GM12878 (cell line): ENCODE measurements at regions not wholly inside any gene's neighbourhood (a gene's known extent, or its start where the extent isn't known, plus 50 kb on each side); places are given as distances from the start of the nearest gene placed in this dataset.

Experiments
- CTCF ChIP-seq, 3 experiments: IDR thresholded peaks in 2 of 3; conservative IDR thresholded peaks in 1 of 3; 2 replicates each; pipeline ENCODE4 v1.5.1; 2011; ENCODE audit warnings: low read depth in 3 of 3, low read length in 3 of 3, mild to moderate bottlenecking in 3 of 3, control low read depth in 2 of 3, moderate library complexity in 2 of 3, inconsistent platforms in 1 of 3, mixed read lengths in 1 of 3; ENCODE audit not compliant: control insufficient read depth in 2 of 3, insufficient read depth in 1 of 3; ENCODE audit errors: extremely low read depth in 1 of 3
- EGR1 ChIP-seq, 2 experiments: IDR thresholded peaks; 1 replicate in 1 of 2; 2 replicates in 1 of 2; pipeline ENCODE4 v1.6.1; 2011 to 2012; ENCODE audit warnings: low read depth in 2 of 2, low read length in 2 of 2, borderline replicate concordance in 1 of 2, mild to moderate bottlenecking in 1 of 2, moderate library complexity in 1 of 2
- FOS ChIP-seq: IDR thresholded peaks from 3 replicates; pipeline ENCODE4 v1.6.1; 2011; ENCODE audit warnings: borderline replicate concordance; ENCODE audit not compliant: insufficient read length; ENCODE audit errors: extremely low read depth
- MTA2 ChIP-seq: fragments of 450-650 bp; IDR thresholded peaks from 2 replicates; pipeline ENCODE4 v1.6.1; 2016; ENCODE audit warnings: low read depth, mild to moderate bottlenecking, moderate library complexity
- NBN ChIP-seq: fragments of 450-650 bp; IDR thresholded peaks from 2 replicates; pipeline ENCODE4 v1.6.1; 2016
- POLR2A ChIP-seq: IDR thresholded peaks from 2 replicates; pipeline ENCODE4 v1.6.1; 2011; ENCODE audit warnings: low read depth, mild to moderate bottlenecking, low read length
- TCF12 ChIP-seq: IDR thresholded peaks from 2 replicates; pipeline ENCODE4 v1.6.1; 2011; ENCODE audit warnings: low read depth, mild to moderate bottlenecking, low read length
- ZNF687 ChIP-seq: fragments of 450-650 bp; IDR thresholded peaks from 2 replicates; pipeline ENCODE4 v1.6.1; 2017; ENCODE audit warnings: mild to moderate bottlenecking, moderate library complexity
- ZSCAN29 ChIP-seq: fragments of 450-650 bp; IDR thresholded peaks from 2 replicates; pipeline ENCODE4 v1.6.1; 2017; ENCODE audit warnings: mild to moderate bottlenecking, moderate library complexity

GRCh38 chr7:93779115-93779514 is 111.4 kb downstream of the TFPI2 start:
- TF ChIP-seq CTCF (IDR thresholded peaks at IDR 0.05 in 2 of 3, conservative IDR thresholded peaks at IDR 0.05 in 1 of 3; ENCODE audit: control insufficient read depth in 2 of 3, extremely low read depth in 1 of 3, insufficient read depth in 1 of 3, low read depth in 3 of 3, low read length in 3 of 3) (no peak), EGR1 (IDR thresholded peaks at IDR 0.05; ENCODE audit: borderline replicate concordance in 1 of 2, low read depth in 2 of 2, low read length in 2 of 2) (no peak), ZNF687 (no peak), ZSCAN29 (no peak), POLR2A (no peak), NBN (no peak), MTA2 (no peak), TCF12 (no peak), FOS (no peak)
